AG09309 (cell line): ENCODE measurements at regions not wholly inside any gene's neighbourhood (a gene's known extent, or its start where the extent isn't known, plus 50 kb on each side); places are given as distances from the start of the nearest gene placed in this dataset.

Experiments
- DNase-seq: peaks from one replicate; pipeline ENCODE4 v3.0.0-alpha.2; 2010; ENCODE audit warnings: low read depth
- H3K4me3 ChIP-seq: 2 replicates; pipeline ENCODE4 v1.5.1; 2011; ENCODE audit warnings: mild to moderate bottlenecking, low read depth, low read length, moderate library complexity; ENCODE audit not compliant: control insufficient read depth
- CTCF ChIP-seq: IDR thresholded peaks from 2 replicates; pipeline ENCODE4 v1.5.1; 2011; ENCODE audit warnings: mild to moderate bottlenecking, low read depth, low read length, inconsistent platforms; ENCODE audit not compliant: insufficient read depth, control insufficient read depth; ENCODE audit errors: missing control alignments

GRCh38 chr3:166446291-166446690 is 609.1 kb upstream of the BCHE start:
- TF ChIP-seq CTCF = no peak
- no peak for DNase-seq
- H3K4me3 ChIP-seq = no peak overlapping the region

GRCh38 chr3:166445865-166446264 is 608.6 kb upstream of the BCHE start:
- no peak for TF ChIP-seq CTCF
- no peak overlapping the region for H3K4me3 ChIP-seq
- DNase-seq = no peak

GRCh38 chr3:166444756-166445155 is 607.5 kb upstream of the BCHE start:
- no peak for DNase-seq
- no peak overlapping the region for H3K4me3 ChIP-seq
- no peak for TF ChIP-seq CTCF

GRCh38 chr3:166444336-166444735 is 607.1 kb upstream of the BCHE start:
- H3K4me3 ChIP-seq = no peak overlapping the region
- DNase-seq = no peak
- TF ChIP-seq CTCF = no peak

GRCh38 chr3:166435469-166436057 is 598.3 kb upstream of the BCHE start:
- no peak for TF ChIP-seq CTCF
- no peak for DNase-seq
- no peak overlapping the region for H3K4me3 ChIP-seq

GRCh38 chr3:166433060-166433459 is 595.8 kb upstream of the BCHE start:
- no peak for DNase-seq
- TF ChIP-seq CTCF = no peak
- no peak overlapping the region for H3K4me3 ChIP-seq

GRCh38 chr3:166425900-166426611 is 588.8 kb upstream of the BCHE start:
- H3K4me3 ChIP-seq = no peak overlapping the region
- TF ChIP-seq CTCF = no peak
- DNase-seq = no peak
